Neural progenitor cell (in vitro differentiated cells): ENCODE measurements at regions not wholly inside any gene's neighbourhood (a gene's known extent, or its start where the extent isn't known, plus 50 kb on each side); places are given as distances from the start of the nearest gene placed in this dataset.
"Not testable (repeated sequence)": the region's sequence is repeated elsewhere in the genome, so short reads cannot be mapped to it uniquely, and the experiment has no call there.

Experiments used
- CTCF ChIP-seq: fragments of 200-600 bp; sonication (generic); IDR thresholded peaks from 2 replicates; pipeline ENCODE4 v1.5.1; 2017; ENCODE audit warnings: antibody characterized with exemption, mild to moderate bottlenecking
- EZH2 ChIP-seq: fragments of 200-600 bp; sonication (generic); IDR thresholded peaks from 2 replicates; pipeline ENCODE4 v1.6.1; 2017; ENCODE audit warnings: antibody characterized with exemption, mild to moderate bottlenecking, moderate library complexity
- EZH2phosphoT487 ChIP-seq: fragments of 200-600 bp; sonication (generic); IDR thresholded peaks from 2 replicates; pipeline ENCODE4 v1.6.1; 2017; ENCODE audit warnings: antibody characterized with exemption

- TF ChIP-seq CTCF, EZH2phosphoT487, EZH2: not testable (repeated sequence)
These were observed 121.0 kb downstream of the CDRT15L2 start for GRCh38 chr17:20700528-20700927.
